ENCODE measurements at regions not wholly inside any gene's neighbourhood (a gene's known extent, or its start where the extent isn't known, plus 50 kb on each side); places are given as distances from the start of the nearest gene placed in this dataset.

GRCh38 chr10:113420733-113421675 is 131.8 kb upstream of the HABP2 start:
- peaks cover 6% of the 10 kb centered on the region for H3K4me1 Mint-ChIP-seq (ENCODE audit: low read depth)
- no peak for TF ChIP-seq CTCF (IDR thresholded peaks at IDR 0.05)
- H3K27me3 Mint-ChIP-seq (ENCODE audit: low read depth), result peaks cover 7% of the 10 kb centered on the region
- H3K9me3 Mint-ChIP-seq (ENCODE audit: low read depth), result peaks cover 16% of the 10 kb centered on the region
- H3K4me3 Mint-ChIP-seq (ENCODE audit: unreplicated experiment), result no peak overlapping the region
- H3K27ac Mint-ChIP-seq (ENCODE audit: unreplicated experiment), result no peak overlapping the region
- peaks cover 3% of the 10 kb centered on the region for H3K36me3 Mint-ChIP-seq (ENCODE audit: low read depth)
- no peak for DNase-seq (ENCODE audit: low spot score)

- DNase-seq (ENCODE audit: low spot score), result no peak
- Mint-ChIP-seq H3K9me3 (ENCODE audit: low read depth) (peaks cover 16% of the 10 kb centered on the region), H3K36me3 (ENCODE audit: low read depth) (peaks cover 3% of the 10 kb centered on the region), H3K4me3 (ENCODE audit: unreplicated experiment) (no peak overlapping the region), H3K27me3 (ENCODE audit: low read depth) (peaks cover 7% of the 10 kb centered on the region), H3K4me1 (ENCODE audit: low read depth) (peaks cover 6% of the 10 kb centered on the region), H3K27ac (ENCODE audit: unreplicated experiment) (no peak overlapping the region)
- TF ChIP-seq CTCF (IDR thresholded peaks at IDR 0.05), result no peak
Measured at GRCh38 chr10:113422371-113422770, 130.5 kb upstream of the HABP2 start.

GRCh38 chr10:113423981-113424721 is 128.7 kb upstream of the HABP2 start:
- Mint-ChIP-seq H3K9me3 (ENCODE audit: low read depth) (peaks cover 11% of the 10 kb centered on the region), H3K27ac (ENCODE audit: unreplicated experiment) (no peak overlapping the region), H3K4me3 (ENCODE audit: unreplicated experiment) (no peak overlapping the region), H3K4me1 (ENCODE audit: low read depth) (peaks cover 6% of the 10 kb centered on the region), H3K27me3 (ENCODE audit: low read depth) (peaks cover 8% of the 10 kb centered on the region), H3K36me3 (ENCODE audit: low read depth) (no peaks in the 10 kb centered on the region)
- no peak for DNase-seq (ENCODE audit: low spot score)
- TF ChIP-seq CTCF (IDR thresholded peaks at IDR 0.05), result no peak

- peaks cover 10% of the 10 kb centered on the region for H3K9me3 Mint-ChIP-seq (ENCODE audit: low read depth)
- peaks cover 11% of the 10 kb centered on the region for H3K27me3 Mint-ChIP-seq (ENCODE audit: low read depth)
- DNase-seq (ENCODE audit: low spot score), result no peak
- no peak overlapping the region for H3K4me3 Mint-ChIP-seq (ENCODE audit: unreplicated experiment)
- H3K27ac Mint-ChIP-seq (ENCODE audit: unreplicated experiment), result no peak overlapping the region
- H3K36me3 Mint-ChIP-seq (ENCODE audit: low read depth), result no peaks in the 10 kb centered on the region
- H3K4me1 Mint-ChIP-seq (ENCODE audit: low read depth), result peaks cover 6% of the 10 kb centered on the region
- no peak for TF ChIP-seq CTCF (IDR thresholded peaks at IDR 0.05)
Measured at GRCh38 chr10:113425008-113425407, 127.8 kb upstream of the HABP2 start.

GRCh38 chr10:113425541-113425951 is 127.3 kb upstream of the HABP2 start:
- Mint-ChIP-seq H3K9me3 (ENCODE audit: low read depth) (peaks cover 6% of the 10 kb centered on the region), H3K36me3 (ENCODE audit: low read depth) (peaks cover 2% of the 10 kb centered on the region), H3K27me3 (ENCODE audit: low read depth) (peaks cover 11% of the 10 kb centered on the region), H3K4me3 (ENCODE audit: unreplicated experiment) (no peak overlapping the region), H3K27ac (ENCODE audit: unreplicated experiment) (no peak overlapping the region), H3K4me1 (ENCODE audit: low read depth) (peaks cover 6% of the 10 kb centered on the region)
- no peak for DNase-seq (ENCODE audit: low spot score)
- no peak for TF ChIP-seq CTCF (IDR thresholded peaks at IDR 0.05)
